Cerebellar nuclear complex (tissue), 1 donor: ENCODE measurements at regions not wholly inside any gene's neighbourhood (a gene's known extent, or its start where the extent isn't known, plus 50 kb on each side); places are given as distances from the start of the nearest gene placed in this dataset.

Experiments used
- DNase-seq, 2 experiments: peaks; one replicate each; lab custom pipeline; 2025; lab: John Stamatoyannopoulos, UW

DNA sequence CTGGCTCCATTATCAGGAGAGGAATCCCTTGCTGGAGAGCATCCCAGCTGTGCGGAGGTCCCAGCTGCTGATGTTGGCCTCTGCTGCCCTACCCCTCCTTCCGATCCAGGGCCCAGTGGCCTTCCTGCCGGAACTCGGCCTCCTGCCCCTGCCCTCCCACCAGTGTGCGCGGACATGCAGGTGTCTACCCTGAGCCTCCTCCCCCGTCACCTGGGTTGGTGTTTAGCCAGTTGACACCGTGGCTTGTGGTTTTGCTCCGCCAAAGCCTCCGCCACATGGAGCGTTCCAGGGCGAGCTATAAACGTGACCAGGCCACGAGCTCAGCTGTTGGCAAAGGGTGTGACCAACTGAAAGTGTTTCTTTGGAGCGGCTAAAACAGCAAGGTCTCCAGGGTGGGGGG is 1104.3 kb downstream of the BCL11B start:
- DNase-seq = no peak

DNA sequence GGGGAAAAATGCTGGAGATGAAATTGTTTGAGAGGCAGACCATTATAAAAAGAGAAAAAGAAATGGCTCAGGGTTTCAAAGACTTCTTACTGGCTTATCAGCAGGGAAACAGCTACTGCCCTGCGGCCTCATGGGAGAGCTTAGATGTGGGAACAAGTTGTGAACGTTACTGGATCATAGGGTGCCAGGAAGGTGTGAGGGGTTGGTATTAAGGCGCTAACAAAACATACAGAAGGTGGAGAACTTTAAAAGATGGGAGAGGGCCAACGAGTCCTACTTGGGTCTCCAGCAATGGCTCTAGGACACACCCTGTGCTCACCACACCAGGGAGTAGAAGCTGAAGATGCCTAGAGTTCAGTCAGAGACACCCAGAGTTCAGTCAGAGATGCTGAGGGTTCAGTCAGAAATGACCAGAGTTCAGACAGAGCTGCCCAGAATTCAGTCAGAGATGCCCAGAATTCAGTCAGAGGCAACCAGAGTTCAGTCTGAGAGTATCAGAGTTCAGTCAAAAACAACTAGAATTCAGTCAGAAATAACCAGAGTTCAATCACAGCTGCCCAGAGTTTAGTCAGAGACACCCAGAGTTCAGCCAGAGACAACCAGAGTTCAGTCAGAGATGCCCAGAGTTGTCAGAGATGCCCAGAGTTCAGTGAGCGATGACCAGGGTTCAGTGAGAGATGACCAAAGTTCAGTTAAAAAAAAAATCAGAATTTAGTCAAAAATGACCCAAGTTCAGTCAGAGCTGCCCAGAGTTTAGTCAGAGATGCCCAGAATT is 1103.6 kb downstream of the BCL11B start:
- DNase-seq = no peak

DNA sequence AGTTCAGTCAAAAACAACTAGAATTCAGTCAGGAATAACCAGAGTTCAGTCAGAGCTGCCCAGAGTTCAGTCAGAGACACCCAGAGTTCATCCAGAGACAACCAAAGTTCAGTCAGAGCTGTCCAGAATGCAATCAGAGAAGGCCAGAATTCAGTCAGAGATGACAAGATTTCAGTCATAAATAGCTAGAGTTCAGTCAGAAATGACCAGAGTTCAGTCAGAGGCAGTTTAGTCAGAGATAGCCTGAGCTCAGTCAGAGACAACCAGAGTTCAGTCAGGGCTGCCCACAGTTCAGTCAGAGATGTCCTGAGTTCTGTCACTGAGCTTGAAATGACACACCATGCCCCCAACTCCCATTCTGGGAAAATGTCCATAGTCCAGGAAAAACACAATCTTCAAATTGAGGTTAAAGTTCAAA is 1102.8 kb downstream of the BCL11B start:
- DNase-seq = no peak

DNA sequence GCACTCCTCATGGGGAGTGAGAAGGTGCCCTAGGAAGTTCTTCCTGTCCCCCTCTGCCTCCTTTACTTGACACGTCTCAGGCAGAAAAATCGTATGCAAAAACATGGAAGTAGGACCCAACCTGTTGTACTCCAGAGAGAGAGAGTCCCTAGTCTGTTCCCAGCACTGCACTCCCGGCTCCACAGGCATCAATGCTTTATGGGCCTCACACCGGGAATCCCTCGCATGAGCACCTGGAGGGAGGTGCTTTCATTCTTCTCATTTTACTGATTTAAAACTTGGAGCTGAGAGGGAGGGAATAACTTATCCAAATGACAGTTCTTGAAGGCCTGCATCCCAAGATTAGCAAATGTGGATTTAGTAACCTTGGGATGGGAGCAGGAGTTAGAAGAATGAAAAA is 1101.4 kb downstream of the BCL11B start:
- no peak for DNase-seq

DNA sequence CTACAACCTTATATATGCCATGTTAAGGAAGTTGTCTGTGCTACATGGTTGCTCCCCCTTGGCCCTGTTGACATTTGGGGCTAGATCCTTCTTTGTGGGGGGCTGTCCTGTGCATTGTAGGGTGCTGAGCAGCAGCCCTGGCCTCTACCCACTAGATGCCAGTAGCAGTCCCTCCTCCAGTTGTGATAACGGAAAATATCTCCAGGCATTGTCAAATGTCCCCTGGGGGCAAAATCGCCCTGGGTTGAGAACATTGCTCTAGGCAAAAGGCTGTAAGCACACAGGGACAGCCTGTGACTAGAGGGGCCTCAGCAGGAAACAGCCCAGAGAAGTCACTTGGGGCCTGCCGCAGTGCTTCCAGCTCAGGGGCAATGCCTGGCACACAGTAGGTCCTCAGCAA is 1100.3 kb downstream of the BCL11B start:
- no peak for DNase-seq

DNA sequence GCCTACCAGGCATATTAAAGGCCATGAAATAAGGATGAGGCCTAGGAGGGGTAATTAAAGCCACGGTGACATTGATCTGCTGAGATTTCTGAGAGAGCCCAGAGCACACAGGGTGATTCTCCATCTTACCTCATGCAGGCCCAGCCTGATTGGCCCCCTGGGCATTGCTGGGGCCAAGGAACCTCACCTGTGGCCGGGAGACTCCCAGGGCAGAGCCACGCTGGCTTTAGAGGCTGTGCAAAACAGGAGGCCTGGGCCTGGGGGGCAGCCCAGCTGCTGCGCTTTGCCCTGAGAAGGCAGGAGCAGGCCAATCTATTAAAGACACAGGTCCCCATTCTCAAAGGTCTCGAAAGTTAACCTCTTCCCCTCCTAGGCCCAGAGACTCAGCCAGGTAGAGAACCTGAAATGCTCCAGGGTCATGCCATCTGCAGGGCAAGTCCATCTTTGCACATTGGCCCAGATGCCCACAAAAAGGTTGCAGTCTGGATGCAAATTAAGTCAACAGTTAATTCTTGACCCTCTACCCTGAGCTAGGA is 1099.7 kb downstream of the BCL11B start:
- DNase-seq = no peak

DNA sequence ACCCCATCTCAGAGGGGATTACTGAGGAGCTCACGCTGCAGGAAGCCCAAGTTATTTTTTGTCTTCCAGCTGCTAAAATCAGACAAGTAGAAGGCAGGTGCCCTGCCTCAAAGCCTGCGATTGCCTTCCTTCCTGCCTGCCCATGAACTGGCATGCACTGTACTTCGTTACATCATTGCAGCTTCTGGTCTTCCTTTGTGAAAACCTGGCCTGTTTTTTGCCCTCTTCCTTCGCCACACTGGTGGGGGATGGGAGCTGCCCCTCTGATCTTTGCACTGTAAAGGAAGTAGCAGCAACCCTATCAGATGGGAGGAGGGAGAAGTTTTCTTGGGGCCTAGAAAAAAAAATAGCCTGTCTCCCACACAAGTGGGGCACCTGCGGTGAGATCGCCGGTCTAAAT is 1098.7 kb downstream of the BCL11B start:
- DNase-seq = no peak

DNA sequence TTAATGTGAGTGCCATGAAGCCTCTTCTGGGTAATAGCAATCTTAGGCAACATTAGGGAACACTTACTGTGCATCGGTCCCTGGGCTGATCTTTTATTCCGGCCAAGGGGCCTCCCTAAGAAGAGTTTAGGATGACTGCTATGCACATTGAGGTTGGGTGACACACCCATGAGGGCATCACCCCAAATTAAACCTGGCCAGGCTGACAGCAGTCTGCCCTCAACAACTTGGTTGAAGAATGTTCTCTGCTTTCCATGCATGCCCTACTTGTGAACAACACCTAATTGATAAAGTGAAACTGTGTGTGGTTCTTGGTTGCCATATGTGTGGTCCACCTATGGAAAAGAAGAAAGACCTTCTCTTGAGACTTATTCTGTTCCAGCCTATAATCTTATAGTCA is 1098.0 kb downstream of the BCL11B start:
- no peak for DNase-seq

DNA sequence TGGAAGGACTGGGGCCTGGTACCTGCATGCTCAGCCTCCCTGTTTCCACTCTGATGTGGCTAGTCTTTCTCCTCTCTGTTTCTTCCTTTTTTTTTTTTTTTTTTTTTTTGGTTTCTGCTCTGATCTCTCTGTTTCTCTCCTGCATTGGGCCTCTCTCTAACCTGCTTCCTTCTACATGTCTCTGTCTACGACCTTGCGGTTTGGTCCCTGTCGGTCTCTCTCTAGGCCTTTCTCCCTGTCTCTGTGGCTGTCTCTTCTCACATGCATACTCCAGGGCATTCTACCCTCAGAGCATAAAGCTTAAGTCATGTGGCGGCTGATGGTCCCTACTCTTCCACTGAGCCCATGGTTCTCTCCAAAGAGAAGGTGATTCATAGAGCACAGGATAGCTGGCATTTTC is 1096.6 kb downstream of the BCL11B start:
- no peak for DNase-seq

DNA sequence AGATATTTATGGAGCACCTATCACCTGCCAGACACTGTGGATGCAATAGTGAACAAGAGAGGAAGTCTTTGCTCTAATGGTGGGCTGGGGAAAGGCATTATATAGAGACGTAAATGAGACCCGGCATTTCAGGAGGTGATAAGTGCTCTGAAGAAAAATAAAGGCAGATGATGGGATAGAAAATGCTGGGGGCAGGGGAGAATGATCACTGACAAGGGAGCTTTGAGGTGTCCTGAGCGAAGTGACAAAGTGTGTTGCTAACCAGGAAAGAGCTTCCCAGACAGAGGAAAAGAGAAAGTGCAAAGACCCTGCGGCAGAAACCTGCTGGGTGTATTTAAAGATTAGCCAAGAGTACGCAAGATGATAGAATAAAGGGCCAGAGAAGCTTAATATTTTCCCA is 1096.1 kb downstream of the BCL11B start:
- DNase-seq = no peak

DNA sequence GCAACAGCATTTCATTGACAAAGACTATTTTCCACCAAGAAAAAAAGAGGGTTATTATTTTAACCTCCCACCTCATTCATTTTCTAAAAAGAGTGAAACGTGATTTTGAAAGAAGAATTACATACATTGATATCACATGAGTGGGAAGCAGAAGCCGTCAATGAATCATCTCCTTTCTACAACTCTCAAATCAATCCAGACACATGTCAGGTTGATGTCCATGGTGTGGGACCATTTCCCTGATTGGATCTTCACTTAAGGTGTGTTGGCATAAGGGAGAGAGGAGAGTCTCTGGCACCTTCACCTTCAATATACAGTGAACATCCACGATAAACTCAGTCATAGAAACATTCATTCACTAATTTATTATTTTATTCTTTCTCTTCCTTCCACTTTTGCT is 1095.1 kb downstream of the BCL11B start:
- DNase-seq = no peak

DNA sequence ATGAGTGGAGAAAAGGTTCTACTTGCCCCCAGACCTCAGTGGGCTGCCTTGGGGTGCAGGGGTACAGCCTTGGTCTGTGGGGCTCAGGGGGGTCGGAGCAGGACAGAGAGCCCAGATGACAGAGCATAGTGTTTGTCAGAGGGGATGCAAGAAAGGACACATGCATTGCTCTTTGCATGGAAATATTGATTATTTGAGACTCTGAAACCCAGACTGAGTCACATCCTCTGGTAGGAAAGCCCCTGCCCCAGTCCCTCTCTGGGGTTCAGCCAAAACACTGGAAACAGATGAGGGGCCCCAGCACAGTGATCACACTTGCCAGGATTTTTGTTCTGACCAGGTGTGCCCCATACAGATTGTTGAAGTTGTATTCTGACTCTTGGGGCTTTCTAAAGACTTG is 1094.4 kb downstream of the BCL11B start:
- DNase-seq = no peak

DNA sequence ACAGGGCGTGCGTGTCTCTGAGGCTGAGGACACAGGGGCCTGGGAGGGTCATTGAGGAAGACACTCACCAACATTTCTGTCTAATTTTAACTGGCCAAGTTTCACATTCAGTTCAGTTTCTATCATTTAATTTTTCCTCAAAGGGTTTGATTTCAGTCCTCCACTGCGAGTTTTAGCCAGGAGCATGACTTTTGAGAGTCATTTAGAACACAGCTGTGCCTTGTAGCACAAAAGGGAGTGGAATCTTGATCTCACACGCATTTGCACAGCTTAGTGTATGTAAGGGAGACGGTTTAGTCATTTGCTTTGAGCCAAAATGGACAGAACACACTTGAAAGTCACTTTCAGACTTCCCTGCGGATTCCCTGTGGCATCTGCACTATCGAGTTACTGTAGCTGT is 1090.8 kb downstream of the BCL11B start:
- DNase-seq = no peak

DNA sequence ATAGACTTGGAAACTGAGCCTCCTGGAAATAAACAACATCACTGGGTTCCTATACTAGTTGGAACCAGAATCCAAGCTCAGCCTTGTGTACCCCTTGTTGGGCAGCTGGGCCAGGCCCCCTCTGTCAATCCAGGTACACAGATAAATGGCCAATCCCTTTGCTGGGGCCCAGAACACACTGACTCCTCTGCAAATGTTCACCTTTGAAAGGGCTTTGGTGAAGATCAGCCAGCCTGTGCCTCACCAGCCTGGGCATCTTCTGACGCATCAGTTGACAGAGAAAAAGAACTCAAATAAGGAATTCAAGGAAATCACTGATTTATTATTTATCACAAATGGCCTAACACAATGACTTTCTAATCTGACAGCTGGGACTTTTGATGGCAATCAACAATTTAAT is 1090.2 kb downstream of the BCL11B start:
- no peak for DNase-seq

DNA sequence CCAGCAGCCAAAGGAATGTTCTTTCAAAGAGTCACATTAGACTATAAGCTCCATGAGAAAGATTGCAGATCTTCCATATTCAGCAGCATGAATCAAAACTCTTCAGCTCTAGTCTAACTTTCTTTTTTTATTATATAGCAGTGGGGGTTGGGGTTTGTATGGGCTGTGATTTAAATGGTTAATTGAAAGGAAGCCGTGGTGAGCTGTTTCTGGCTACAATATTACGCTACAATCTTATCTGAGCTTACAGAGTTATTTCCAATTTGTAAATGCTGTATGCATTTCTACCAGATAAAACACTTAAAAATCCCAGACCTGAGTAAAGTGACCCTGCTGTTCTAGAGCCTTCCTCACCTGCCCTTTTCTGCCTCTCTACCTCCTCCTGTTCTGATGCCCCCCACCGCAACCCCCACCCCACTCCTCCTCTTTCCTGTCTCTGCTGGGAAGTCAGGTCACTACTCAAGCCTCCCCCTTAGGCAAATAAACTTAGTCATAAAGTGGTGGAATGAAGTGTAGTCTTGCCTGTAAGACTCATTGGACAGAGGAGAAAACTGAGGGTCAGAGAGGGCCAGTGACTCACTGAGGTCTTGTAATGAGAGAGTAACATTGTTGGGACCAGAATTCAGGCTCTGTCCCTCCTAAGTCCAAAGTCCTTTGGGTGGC is 1089.5 kb downstream of the BCL11B start:
- DNase-seq = no peak

DNA sequence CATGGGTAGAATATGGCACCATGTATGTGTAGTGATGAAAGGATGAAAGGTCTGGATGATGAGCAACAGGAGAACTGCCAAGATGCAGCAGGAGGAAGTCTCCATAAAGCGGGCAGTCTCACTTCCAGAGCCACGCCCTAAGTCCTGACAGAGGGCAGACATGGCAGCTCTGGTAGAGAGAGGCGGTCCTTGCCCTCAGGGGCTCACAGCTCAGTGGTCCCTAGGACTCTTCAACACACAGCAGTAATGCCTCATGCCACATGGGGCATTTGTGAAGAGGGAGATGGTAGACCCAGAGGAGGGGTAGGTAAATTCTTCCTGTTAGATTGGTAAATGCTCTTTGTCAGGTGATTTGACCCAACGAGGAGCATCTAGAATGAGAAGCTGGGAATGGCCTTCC is 1088.4 kb downstream of the BCL11B start:
- DNase-seq = no peak

DNA sequence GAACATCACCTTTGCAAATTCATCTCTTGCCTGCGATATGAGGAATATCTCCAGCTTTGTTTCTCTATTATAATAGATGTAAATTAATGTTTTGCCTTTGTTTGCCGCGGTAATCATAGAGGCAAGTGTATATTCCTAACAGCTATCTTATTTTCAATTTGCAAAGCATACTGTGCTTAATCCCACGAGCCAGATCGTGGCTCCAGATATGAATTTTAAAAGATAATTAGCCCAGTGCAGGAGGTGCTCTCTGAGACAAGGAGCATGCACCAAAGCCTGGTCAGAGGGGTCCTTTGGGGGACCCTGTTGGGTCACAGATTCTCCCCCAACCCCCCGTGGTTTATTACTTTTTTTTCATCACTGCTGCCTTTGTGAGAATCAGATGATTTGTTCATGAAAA is 1087.5 kb downstream of the BCL11B start:
- DNase-seq = no peak

DNA sequence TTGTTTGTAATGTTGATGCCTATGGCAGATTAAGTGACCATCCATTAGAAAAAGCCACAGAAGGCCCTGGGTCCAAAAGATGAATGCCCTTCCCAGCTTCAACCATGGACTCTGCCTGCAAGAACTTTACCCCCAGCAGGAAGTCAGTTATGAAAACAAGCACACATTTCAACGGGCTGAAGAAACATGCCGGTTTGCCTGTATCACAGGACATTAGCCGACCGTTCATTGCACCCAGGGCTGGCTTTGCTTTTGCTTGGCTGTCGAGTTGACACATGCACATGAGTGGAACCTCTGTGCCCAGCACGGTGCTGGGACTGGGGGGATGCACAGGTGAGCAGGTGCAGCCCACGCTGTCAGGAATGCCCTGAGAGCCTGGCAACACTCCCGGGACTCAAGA is 1087.0 kb downstream of the BCL11B start:
- DNase-seq = no peak

DNA sequence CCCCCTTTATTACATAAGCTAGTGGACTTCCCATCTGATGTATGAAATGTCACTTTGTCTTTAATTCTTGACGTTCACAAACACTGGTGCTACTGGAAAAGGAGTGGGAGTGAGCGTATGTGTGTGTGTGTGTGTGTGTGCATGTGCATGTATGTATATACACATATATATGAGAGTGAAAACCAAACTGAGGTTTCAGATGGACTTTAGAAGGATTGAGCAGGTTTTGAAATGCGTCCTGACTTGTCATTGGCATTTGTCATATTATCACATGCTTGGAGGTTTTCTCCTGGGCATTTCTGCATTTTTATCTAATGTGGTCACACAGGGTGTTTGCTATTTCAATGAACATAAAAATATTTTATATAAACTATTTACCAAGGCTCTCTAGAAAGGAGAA is 1085.9 kb downstream of the BCL11B start:
- no peak for DNase-seq

DNA sequence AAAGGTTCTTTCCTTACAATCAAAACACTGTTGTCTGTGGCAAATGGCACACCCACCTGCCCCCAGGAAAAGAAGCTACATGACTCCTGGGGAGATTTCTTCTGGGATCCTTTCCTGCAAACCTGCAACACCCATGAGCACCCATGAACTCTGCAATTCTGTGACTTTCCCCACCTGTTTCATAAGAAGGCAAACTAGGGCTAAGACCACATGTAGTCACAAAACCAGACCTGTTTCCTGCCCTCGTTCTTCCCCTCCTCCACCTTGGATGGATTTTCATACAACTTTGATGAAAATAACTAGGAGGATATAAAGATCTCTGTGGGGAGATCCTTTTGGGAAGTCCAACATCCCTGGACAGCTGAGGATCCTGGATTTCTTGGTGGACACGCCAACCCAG is 1084.7 kb downstream of the BCL11B start:
- no peak for DNase-seq

DNA sequence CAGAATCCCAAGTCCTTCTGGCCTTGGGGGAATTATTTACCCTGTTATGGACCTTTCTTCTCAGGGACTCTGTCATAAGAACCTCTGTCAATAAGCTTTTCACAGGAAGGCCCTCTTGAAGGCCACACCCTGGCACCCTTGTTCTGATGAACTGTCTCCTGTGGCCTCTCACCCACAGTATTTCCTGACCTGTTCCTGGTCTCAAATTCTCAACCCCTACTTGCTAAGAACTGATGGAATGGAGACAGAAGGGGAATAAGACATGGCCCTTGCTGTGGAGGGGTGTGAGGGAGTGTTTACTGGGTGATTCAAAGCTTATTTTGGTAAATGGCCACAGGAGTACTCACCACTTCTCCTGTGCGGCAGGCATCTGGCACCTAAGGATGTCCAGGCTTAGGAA is 1082.9 kb downstream of the BCL11B start:
- DNase-seq = no peak

DNA sequence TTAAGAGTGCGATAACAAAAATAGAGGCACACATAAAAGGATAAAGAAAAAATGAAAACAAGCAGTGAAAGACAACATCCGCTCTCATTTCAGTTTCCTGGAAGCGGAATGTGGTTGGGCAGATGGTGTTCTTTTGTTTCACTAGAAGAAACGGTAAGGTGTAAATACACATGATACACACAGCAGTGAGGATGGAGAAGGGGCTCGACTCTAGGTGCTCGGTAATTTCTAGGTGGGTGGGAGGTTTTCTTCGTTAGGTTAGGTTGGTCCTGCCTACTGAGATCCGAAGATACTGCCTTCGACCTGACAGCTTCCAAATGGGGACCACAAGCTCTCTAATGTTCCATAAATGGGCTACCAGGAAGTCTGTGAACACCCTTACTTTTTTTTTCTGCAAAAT is 1082.5 kb downstream of the BCL11B start:
- DNase-seq = no peak

DNA sequence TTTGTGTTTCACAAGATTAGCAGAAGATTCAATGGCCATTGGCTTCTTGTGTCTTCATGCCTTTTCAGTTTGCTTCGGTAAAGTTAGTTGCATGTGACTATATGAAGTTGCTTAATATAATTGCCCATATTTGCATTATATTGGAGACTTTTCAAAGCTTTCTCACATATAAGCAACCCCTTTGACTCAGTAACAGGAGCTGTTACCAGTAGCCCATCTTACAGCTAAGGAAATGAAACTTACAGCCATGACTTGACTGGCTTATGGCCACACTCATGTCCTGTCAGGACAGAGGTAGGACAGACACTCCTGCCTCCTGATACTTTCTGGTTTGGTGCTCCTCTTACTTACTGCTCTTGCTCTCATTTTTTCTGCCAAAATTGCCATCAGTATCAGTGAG is 1082.1 kb downstream of the BCL11B start:
- no peak for DNase-seq

DNA sequence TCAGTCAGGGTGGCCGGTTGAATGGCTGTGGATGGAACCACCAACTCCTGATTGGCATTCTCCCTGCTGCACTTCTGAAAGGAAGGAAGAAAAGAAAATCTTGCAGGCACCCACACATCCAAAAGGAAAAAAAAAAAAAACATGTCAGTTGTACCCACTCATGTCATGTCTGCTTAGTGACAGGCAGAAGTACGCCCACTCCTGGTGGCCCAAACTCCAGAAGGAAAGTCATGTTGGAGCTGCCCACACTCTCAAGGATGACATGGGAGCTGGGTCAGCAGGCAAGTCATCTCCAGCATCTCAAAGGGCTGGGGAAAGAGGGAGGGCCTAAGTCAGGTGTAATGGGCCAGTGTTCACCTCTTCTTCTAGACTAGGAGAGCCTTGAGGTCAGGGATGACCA is 1079.1 kb downstream of the BCL11B start:
- DNase-seq = no peak
